ENCODE measurements at regions not wholly inside any gene's neighbourhood (a gene's known extent, or its start where the extent isn't known, plus 50 kb on each side); places are given as distances from the start of the nearest gene placed in this dataset.

DNA sequence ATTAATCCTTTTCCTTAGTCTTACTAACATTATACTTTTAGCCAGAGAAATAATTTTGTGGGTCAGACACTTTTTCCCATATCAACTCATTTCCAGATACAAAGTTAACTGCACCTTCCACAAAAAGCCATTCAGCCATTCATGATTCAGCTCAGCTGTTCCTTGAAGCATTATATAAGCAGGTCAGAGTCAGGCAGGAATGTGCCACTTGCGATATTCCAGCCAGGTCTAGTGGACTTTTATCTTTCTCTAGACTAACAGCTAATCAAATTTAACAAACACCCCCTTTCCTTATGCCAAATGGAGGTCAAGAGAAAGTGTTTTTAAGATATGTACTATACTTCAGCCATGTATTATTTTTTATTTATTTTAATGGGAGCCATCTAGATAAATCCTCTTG, 75.6 kb upstream of the EPB41L3 start:
- ATAC-seq (no peak), DNase-seq (no peak)

DNA sequence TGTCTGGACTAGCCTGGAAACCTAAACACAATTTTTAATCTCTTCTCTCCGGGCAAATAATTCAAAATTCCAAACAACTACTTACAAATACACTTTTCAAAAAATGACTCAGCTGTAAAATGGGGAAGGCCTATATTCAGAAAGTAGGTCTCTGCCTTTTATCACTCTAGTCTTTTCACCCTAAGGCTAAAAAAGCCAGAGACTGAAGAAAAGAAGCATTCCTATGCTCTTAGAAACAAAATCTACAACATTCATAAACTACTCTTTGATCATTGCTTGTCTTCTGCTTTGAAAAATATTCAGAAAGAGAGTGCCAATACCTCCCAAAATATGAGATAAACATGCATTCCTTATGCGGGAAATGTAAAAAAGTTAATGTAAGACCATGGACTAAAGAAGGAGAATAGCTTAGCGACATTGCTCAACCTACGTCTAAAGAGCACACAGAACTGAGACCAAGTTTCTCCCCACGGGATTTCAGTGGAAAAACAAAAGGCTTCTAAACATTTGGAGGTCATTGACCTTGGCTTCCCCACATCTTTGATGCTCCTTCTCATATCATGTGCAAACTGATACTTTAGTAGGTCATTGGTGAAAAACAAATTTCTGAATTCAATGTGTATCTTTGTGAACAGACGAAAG, 74.4 kb upstream of the EPB41L3 start:
- TF ChIP-seq, protein P1, sequence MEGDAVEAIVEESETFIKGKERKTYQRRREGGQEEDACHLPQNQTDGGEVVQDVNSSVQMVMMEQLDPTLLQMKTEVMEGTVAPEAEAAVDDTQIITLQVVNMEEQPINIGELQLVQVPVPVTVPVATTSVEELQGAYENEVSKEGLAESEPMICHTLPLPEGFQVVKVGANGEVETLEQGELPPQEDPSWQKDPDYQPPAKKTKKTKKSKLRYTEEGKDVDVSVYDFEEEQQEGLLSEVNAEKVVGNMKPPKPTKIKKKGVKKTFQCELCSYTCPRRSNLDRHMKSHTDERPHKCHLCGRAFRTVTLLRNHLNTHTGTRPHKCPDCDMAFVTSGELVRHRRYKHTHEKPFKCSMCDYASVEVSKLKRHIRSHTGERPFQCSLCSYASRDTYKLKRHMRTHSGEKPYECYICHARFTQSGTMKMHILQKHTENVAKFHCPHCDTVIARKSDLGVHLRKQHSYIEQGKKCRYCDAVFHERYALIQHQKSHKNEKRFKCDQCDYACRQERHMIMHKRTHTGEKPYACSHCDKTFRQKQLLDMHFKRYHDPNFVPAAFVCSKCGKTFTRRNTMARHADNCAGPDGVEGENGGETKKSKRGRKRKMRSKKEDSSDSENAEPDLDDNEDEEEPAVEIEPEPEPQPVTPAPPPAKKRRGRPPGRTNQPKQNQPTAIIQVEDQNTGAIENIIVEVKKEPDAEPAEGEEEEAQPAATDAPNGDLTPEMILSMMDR (IDR thresholded peaks at IDR 0.05), result no peak
- ATAC-seq, result no peak
- intact Hi-C loops (cut with DNase I), result no loop called here
- no peaks in the 10 kb centered on the region for H3K27me3 ChIP-seq
- no peak overlapping the region for H3K4me3 ChIP-seq
- H3K4me1 ChIP-seq, result no peaks in the 10 kb centered on the region
- H3K27ac ChIP-seq, result no peak overlapping the region
- H3K9me3 ChIP-seq, result no peaks in the 10 kb centered on the region
- DNase-seq, result no peak
- no peaks in the 10 kb centered on the region for H3K36me3 ChIP-seq

More for the DNA sequence above, 75.6 kb upstream of the EPB41L3 start:
- H3K27ac ChIP-seq, result no peak overlapping the region
- no peak overlapping the region for H3K4me3 ChIP-seq
- TF ChIP-seq, protein P1 (IDR thresholded peaks at IDR 0.05), result no peak
- no peaks in the 10 kb centered on the region for H3K36me3 ChIP-seq
- no peaks in the 10 kb centered on the region for H3K9me3 ChIP-seq
- intact Hi-C loops (cut with DNase I), result no loop called here
- H3K27me3 ChIP-seq, result no peaks in the 10 kb centered on the region
- no peaks in the 10 kb centered on the region for H3K4me1 ChIP-seq

DNA sequence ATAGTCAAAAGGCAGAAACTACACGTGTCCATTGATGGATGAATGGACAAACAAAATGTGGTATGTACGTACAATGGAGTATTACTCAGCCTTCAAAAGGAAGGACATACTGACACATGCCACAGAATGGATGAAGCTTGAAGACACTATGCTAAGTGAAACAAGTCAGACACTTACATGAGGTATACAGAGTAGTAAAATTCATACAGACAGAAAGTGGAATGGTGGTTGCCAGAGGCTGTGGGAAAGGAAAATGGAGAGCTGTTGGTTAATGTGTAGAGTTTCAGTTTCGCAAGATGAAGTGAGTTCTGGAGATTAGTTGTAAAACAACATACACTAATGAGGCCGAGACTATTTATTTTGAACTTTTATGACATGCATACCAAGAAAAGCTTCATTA, 67.4 kb upstream of the EPB41L3 start:
- intact Hi-C loops (cut with DNase I), result no loop called here
- Histone ChIP-seq H3K36me3 (no peaks in the 10 kb centered on the region), H3K27ac (no peak overlapping the region), H3K4me3 (no peak overlapping the region), H3K27me3 (no peaks in the 10 kb centered on the region), H3K9me3 (no peaks in the 10 kb centered on the region), H3K4me1 (no peaks in the 10 kb centered on the region)
- TF ChIP-seq, protein P1 (IDR thresholded peaks at IDR 0.05), result no peak
- no peak for DNase-seq
- no peak for ATAC-seq

DNA sequence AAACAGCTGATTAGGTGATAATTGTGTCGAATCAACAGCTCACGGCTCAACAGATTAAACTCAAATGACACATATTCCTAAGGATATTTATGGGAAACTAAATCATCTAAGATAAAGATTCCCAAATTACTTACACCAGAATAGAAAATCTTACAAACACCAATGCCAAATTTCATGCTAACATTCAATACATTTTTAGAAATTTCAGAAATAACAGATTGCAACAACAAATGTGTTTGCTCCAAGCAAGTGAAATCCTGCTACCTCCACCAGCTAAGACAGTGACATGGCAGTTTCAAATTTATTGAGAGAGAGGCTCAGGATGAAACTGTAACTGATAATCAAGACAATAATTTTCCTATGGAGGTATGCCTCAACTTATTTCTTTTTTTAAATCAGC, 65.0 kb upstream of the EPB41L3 start:
- Histone ChIP-seq H3K9me3 (no peaks in the 10 kb centered on the region), H3K27ac (no peak overlapping the region), H3K27me3 (no peaks in the 10 kb centered on the region), H3K4me1 (no peaks in the 10 kb centered on the region), H3K4me3 (no peak overlapping the region), H3K36me3 (no peaks in the 10 kb centered on the region)
- TF ChIP-seq, protein P1 (IDR thresholded peaks at IDR 0.05), result no peak
- ATAC-seq (no peak), DNase-seq (no peak)
- intact Hi-C loops (cut with DNase I), result no loop called here

DNA sequence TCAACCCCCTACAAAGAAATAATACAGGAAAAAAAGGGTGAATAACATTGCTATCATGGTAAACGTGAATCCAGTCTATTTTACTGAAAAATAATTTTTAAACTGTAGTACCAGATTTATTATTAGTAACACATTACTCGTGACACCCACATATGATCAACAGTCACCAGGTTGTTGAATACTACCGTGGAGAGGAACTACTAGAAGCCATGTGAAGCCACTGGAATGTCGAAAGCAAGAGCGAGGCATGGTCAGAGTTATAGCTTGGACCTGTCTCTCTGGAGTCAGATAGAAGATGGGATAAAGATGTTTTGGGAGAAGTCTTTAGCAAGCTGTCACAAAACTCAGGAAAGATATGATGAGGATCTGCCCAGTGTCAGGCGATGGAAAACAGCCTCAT, 63.2 kb upstream of the EPB41L3 start:
- H3K27ac ChIP-seq, result no peak overlapping the region
- H3K9me3 ChIP-seq, result no peaks in the 10 kb centered on the region
- H3K27me3 ChIP-seq, result no peaks in the 10 kb centered on the region
- no peaks in the 10 kb centered on the region for H3K36me3 ChIP-seq
- no peaks in the 10 kb centered on the region for H3K4me1 ChIP-seq
- TF ChIP-seq, protein P1 (IDR thresholded peaks at IDR 0.05), result no peak
- DNase-seq, result no peak
- intact Hi-C loops (cut with DNase I), result no loop called here
- no peak overlapping the region for H3K4me3 ChIP-seq
- no peak for ATAC-seq

DNA sequence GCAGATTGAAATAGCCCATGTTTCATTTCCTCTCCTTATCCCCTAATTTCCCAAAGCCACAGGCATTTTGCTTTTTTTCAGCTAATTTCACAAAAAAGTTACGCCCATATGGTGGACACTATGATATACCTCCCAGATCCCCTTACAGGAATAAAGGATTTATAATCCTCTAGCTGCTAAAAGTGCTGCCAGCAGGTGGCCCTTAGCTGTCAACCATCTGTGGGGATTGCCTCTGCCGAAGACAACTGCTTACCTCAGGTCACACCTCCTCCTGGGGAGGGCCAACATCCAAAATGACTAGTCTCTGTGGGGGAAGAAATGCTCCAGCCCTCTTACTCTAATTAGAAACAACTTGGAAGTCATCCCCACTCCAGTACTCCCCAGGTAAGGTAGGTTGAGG, 61.0 kb upstream of the EPB41L3 start:
- Histone ChIP-seq H3K27me3 (no peaks in the 10 kb centered on the region), H3K4me1 (no peaks in the 10 kb centered on the region), H3K9me3 (no peaks in the 10 kb centered on the region), H3K27ac (no peak overlapping the region), H3K36me3 (no peaks in the 10 kb centered on the region), H3K4me3 (no peak overlapping the region)
- TF ChIP-seq, protein P1 (IDR thresholded peaks at IDR 0.05), result no peak
- no peak for DNase-seq
- peak; percentile 24 for ATAC-seq
- intact Hi-C loops (cut with DNase I), result no loop called here
